ENCODE measurements at regions not wholly inside any gene's neighbourhood (a gene's known extent, or its start where the extent isn't known, plus 50 kb on each side); places are given as distances from the start of the nearest gene placed in this dataset.

- no peak overlapping the region for H3K4me2 ChIP-seq (ENCODE audit: insufficient read depth in 1 of 2, low read depth in 2 of 2, low read length in 2 of 2)
- H4K8ac ChIP-seq (ENCODE audit: extremely low read depth, insufficient read depth, low read length): no peak overlapping the region; the same call in 1 of the 2 replicates
- H3K4ac ChIP-seq (replicated peaks; ENCODE audit: insufficient read length, low read depth, low read length): no peak overlapping the region
- no peaks in the 10 kb centered on the region for H3K79me1 ChIP-seq (ENCODE audit: low read depth, low read length)
- no peak for TF ChIP-seq CHD2 (IDR thresholded peaks at IDR 0.05; ENCODE audit: low read length)
- TF ChIP-seq GTF2F1 (IDR thresholded peaks at IDR 0.05; ENCODE audit: borderline replicate concordance, low read depth, low read length): no peak
- no peak for TF ChIP-seq NRF1 (IDR thresholded peaks at IDR 0.05; ENCODE audit: low read depth, low read length)
- TF ChIP-seq KDM1A (IDR thresholded peaks at IDR 0.05; ENCODE audit: borderline replicate concordance, low read length): no peak
- no peak for TF ChIP-seq SIRT6 (IDR thresholded peaks at IDR 0.05; ENCODE audit: low read length)
- no peak for TF ChIP-seq RXRA (IDR thresholded peaks at IDR 0.05; ENCODE audit: insufficient read depth, low read depth, low read length)
- TF ChIP-seq POLR2AphosphoS5 (IDR thresholded peaks at IDR 0.05; ENCODE audit: low read depth, low read length): no peak
- no peak for TF ChIP-seq TCF12 (IDR thresholded peaks at IDR 0.05; ENCODE audit: low read depth, low read length)
- TF ChIP-seq SP4 (IDR thresholded peaks at IDR 0.05; ENCODE audit: low read length): no peak
- TF ChIP-seq KDM4A (IDR thresholded peaks at IDR 0.05; ENCODE audit: low read depth, low read length, severe bottlenecking): no peak
- no peak for TF ChIP-seq CTBP2 (IDR thresholded peaks at IDR 0.05; ENCODE audit: borderline replicate concordance, insufficient read depth, insufficient read length, low read length)
- no peak for TF ChIP-seq SUZ12 (IDR thresholded peaks at IDR 0.05; ENCODE audit: low read length)
- TF ChIP-seq EZH2 (IDR thresholded peaks at IDR 0.05; ENCODE audit: low read depth, low read length, severe bottlenecking): no peak
- no peak overlapping the region for H2BK5ac ChIP-seq (ENCODE audit: low read depth, low read length)
- no peak overlapping the region for H3K56ac ChIP-seq (replicated peaks; ENCODE audit: insufficient read length, low read depth, low read length)
- H3K4me3 ChIP-seq (ENCODE audit: extremely low read depth in 1 of 4, insufficient read depth in 2 of 4, low read depth in 3 of 4, low read length in 4 of 4): no peak overlapping the region
- no peak overlapping the region for H3K9ac ChIP-seq (replicated peaks in 1 of 4; ENCODE audit: extremely low read depth in 1 of 4, low read depth in 3 of 4, low read length in 3 of 4)
- H3K23me2 ChIP-seq (ENCODE audit: low read depth, low read length): no peaks in the 10 kb centered on the region
- CTCF ChIA-PET (ENCODE audit: partially characterized antibody): interaction anchor here (0.6 to 1.4 kb wide), 4 partner anchors 8 to 258 kb away, joined by 3 to 4 read pairs (median 3); no protein-coding TSS in a partner anchor
- H3K36me3 ChIP-seq (ENCODE audit: control insufficient read depth in 2 of 4, insufficient read depth in 4 of 4, low read length in 3 of 4): no peaks in the 10 kb centered on the region
- POLR2A ChIA-PET (ENCODE audit: partially characterized antibody): no interaction called here
- peaks cover 0 to 1% (median 0%) of the 10 kb centered on the region in 4 experiments; a peak in 1 of 7 replicates for H3K27me3 ChIP-seq (replicated peaks in 1 of 4; ENCODE audit: control insufficient read depth in 3 of 4, extremely low read depth in 1 of 4, insufficient read depth in 3 of 4, low read length in 3 of 4)
- no peak overlapping the region for H3K27ac ChIP-seq (ENCODE audit: low read depth, low read length)
- no peak overlapping the region for H4K5ac ChIP-seq (ENCODE audit: insufficient read length, low read depth, low read length)
- H4K91ac ChIP-seq (replicated peaks; ENCODE audit: insufficient read length, low read length): no peak overlapping the region
- no peaks in the 10 kb centered on the region for H3K9me3 ChIP-seq (ENCODE audit: insufficient read depth in 2 of 2, low read depth in 1 of 2, low read length in 1 of 2)
- H3K79me2 ChIP-seq (ENCODE audit: control insufficient read depth in 1 of 2, insufficient read depth in 2 of 2, low read length in 2 of 2): no peaks in the 10 kb centered on the region
- no peaks in the 10 kb centered on the region for H4K20me1 ChIP-seq (replicated peaks in 1 of 2; ENCODE audit: control insufficient read depth in 1 of 2, insufficient read depth in 2 of 2, low read length in 2 of 2)
- no peak overlapping the region for H3K14ac ChIP-seq (ENCODE audit: insufficient read length)
- H2AK5ac ChIP-seq (ENCODE audit: low read depth, low read length): no peak overlapping the region
- FAIRE-seq: no peak
- no peak for DNase-seq (ENCODE audit: low read depth in 1 of 2, low spot score in 2 of 2)
- no peaks in the 10 kb centered on the region for H3K4me1 ChIP-seq (replicated peaks in 1 of 4; ENCODE audit: control insufficient read depth in 3 of 4, insufficient read depth in 4 of 4, low read length in 3 of 4)
- no peak overlapping the region for H2BK120ac ChIP-seq (replicated peaks; ENCODE audit: low read depth, low read length)
- no peak overlapping the region for H3K18ac ChIP-seq (ENCODE audit: extremely low read depth, low read length)
- no peak overlapping the region for H2BK12ac ChIP-seq (ENCODE audit: low read depth, low read length)
- H2BK20ac ChIP-seq (ENCODE audit: low read length): no peak overlapping the region
- WGBS, 2 experiments (ENCODE audit: extremely low coverage in 1 of 2, insufficient coverage in 1 of 2, insufficient read length in 1 of 2, insufficient replicate concordance in 2 of 2, low coverage in 1 of 2, low lambda C conversion rate in 2 of 2, missing lambda C conversion rate in 1 of 2): 95% methylated on average over 10 of the region's 10 CpGs; no CpG with 5 or more reads in 1 of the 2 experiments
- H2BK15ac ChIP-seq (ENCODE audit: low read length): no peak overlapping the region
- no peak overlapping the region for H3K23ac ChIP-seq (ENCODE audit: insufficient read length)
- no peak overlapping the region for H2AFZ ChIP-seq (ENCODE audit: low read length)
Measured at GRCh38 chr11:104339380-104339831, 175.5 kb upstream of the PDGFD start.

All from H1 (cell line).